ENCODE measurements at regions not wholly inside any gene's neighbourhood (a gene's known extent, or its start where the extent isn't known, plus 50 kb on each side); places are given as distances from the start of the nearest gene placed in this dataset.

DNA sequence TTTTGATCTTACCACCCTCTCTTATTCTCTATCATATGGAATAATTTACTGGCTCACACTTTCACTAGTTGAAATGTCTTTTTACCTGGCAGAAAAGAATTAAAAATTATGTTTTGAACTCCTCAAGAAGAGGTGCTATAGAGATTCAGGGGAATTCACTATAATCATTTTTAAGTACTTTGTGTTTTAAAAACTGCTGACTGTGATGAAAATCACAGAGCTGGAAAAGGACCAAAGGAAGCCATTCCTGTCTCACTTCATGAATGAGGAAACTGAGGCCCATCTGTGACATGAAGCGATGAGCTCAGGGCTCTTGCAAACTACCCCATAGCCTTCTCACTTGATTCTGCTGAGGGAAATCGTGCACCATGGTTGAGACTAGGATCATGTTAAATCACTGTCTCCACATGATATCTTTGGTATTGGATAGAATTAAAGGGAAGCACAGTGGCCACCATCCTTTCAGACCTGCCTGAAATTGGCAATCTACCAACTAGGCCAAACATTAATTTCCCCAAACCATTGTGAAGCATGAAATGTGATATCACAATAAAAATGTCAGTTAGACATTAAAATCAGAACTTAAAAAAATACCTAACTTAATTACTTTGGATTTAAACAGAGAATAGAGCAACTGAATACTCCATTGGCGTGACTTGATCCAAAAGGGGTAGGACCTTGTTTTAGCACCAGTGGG lies 141.0 kb downstream of the FZD1 start:
- TF ChIP-seq RNF2 (IDR thresholded peaks at IDR 0.05): no peak
- TF ChIP-seq MEF2D (tag; conservative IDR thresholded peaks at IDR 0.05; ENCODE audit: low read depth): no peak
- no peak for TF ChIP-seq SP1 (CRISPR knock-in tag; IDR thresholded peaks at IDR 0.05)
- TF ChIP-seq, protein P1, sequence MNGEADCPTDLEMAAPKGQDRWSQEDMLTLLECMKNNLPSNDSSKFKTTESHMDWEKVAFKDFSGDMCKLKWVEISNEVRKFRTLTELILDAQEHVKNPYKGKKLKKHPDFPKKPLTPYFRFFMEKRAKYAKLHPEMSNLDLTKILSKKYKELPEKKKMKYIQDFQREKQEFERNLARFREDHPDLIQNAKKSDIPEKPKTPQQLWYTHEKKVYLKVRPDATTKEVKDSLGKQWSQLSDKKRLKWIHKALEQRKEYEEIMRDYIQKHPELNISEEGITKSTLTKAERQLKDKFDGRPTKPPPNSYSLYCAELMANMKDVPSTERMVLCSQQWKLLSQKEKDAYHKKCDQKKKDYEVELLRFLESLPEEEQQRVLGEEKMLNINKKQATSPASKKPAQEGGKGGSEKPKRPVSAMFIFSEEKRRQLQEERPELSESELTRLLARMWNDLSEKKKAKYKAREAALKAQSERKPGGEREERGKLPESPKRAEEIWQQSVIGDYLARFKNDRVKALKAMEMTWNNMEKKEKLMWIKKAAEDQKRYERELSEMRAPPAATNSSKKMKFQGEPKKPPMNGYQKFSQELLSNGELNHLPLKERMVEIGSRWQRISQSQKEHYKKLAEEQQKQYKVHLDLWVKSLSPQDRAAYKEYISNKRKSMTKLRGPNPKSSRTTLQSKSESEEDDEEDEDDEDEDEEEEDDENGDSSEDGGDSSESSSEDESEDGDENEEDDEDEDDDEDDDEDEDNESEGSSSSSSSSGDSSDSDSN (IDR thresholded peaks at IDR 0.05; ENCODE audit: borderline replicate concordance in 1 of 2, low read depth in 2 of 2, low read length in 2 of 2): no peak
- TF ChIP-seq ZZZ3 (IDR thresholded peaks at IDR 0.05): no peak
- no peak for TF ChIP-seq NFE2L1 (tag; IDR thresholded peaks at IDR 0.05; ENCODE audit: borderline replicate concordance, low read depth)
- TF ChIP-seq ZNF23 (CRISPR knock-in tag; IDR thresholded peaks at IDR 0.05): no peak
- TF ChIP-seq POLR2AphosphoS2 (IDR thresholded peaks at IDR 0.05; ENCODE audit: low read length): no peak
- TF ChIP-seq EP300 (IDR thresholded peaks at IDR 0.05; ENCODE audit: low read length): no peak
- no peak for TF ChIP-seq CCNT2 (IDR thresholded peaks at IDR 0.05; ENCODE audit: borderline replicate concordance, extremely low read depth, insufficient read length, low read depth, low read length)
- TF ChIP-seq EZH2 (IDR thresholded peaks at IDR 0.05; ENCODE audit: borderline replicate concordance, low read depth, low read length): no peak
- TF ChIP-seq, protein P2, sequence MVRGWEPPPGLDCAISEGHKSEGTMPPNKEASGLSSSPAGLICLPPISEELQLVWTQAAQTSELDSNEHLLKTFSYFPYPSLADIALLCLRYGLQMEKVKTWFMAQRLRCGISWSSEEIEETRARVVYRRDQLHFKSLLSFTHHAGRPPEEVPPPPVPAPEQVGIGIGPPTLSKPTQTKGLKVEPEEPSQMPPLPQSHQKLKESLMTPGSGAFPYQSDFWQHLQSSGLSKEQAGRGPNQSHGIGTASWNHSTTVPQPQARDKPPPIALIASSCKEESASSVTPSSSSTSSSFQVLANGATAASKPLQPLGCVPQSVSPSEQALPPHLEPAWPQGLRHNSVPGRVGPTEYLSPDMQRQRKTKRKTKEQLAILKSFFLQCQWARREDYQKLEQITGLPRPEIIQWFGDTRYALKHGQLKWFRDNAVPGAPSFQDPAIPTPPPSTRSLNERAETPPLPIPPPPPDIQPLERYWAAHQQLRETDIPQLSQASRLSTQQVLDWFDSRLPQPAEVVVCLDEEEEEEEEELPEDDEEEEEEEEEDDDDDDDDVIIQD (CRISPR knock-in tag; IDR thresholded peaks at IDR 0.05): no peak
- TF ChIP-seq HIVEP1 (CRISPR knock-in tag; IDR thresholded peaks at IDR 0.05): no peak
- TF ChIP-seq POLR2A (conservative IDR thresholded peaks at IDR 0.05): no peak
